ENCODE measurements at regions not wholly inside any gene's neighbourhood (a gene's known extent, or its start where the extent isn't known, plus 50 kb on each side); places are given as distances from the start of the nearest gene placed in this dataset.

GRCh38 chr6:92608751-92609150, 810.6 kb downstream of the EPHA7 start:
- no peak overlapping the region for H3K27ac ChIP-seq (ENCODE audit: low read length)
- no peaks in the 10 kb centered on the region for H3K27me3 ChIP-seq (ENCODE audit: control insufficient read depth, insufficient read depth, low read length)
- H3K4me3 ChIP-seq (ENCODE audit: low read length) = no peak overlapping the region
- no peaks in the 10 kb centered on the region for H3K36me3 ChIP-seq (ENCODE audit: control insufficient read depth, insufficient read depth, low read length)
- no peak for DNase-seq (ENCODE audit: low read depth, low spot score)
- no peaks in the 10 kb centered on the region for H3K9me3 ChIP-seq (ENCODE audit: control insufficient read depth, insufficient read depth, low read length)
- no CpG with 5 or more reads among the region's 5 CpGs for WGBS (ENCODE audit: insufficient coverage, insufficient read length)
- H3K4me1 ChIP-seq (ENCODE audit: control insufficient read depth, insufficient read depth, low read length) = no peaks in the 10 kb centered on the region

DNA sequence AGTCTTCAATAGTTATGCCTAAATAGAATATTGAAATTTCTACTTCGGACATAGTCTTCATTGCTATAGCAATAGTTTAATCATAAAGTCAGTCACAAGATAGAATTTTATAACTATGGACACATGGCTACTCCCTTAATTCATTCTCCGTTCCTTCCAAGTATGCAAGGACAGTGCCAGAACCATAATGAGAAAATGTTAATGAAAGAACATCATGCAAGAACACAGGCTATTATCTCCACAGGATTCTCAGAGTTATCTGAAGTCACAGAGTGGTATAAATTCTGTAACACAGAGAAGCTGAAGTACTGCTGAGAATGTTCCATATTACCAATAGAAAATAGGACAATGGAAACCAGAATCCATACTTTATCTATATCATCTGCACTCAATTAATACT, 826.2 kb downstream of the EPHA7 start:
- DNase-seq (ENCODE audit: low read depth, low spot score) = no peak
- Histone ChIP-seq H3K27me3 (ENCODE audit: control insufficient read depth, insufficient read depth, low read length) (no peaks in the 10 kb centered on the region), H3K9me3 (ENCODE audit: control insufficient read depth, insufficient read depth, low read length) (no peaks in the 10 kb centered on the region), H3K36me3 (ENCODE audit: control insufficient read depth, insufficient read depth, low read length) (no peaks in the 10 kb centered on the region), H3K4me3 (ENCODE audit: low read length) (no peak overlapping the region), H3K27ac (ENCODE audit: low read length) (no peak overlapping the region), H3K4me1 (ENCODE audit: control insufficient read depth, insufficient read depth, low read length) (no peaks in the 10 kb centered on the region)
- no CpG with 5 or more reads among the region's 2 CpGs for WGBS (ENCODE audit: insufficient coverage, insufficient read length)

DNA sequence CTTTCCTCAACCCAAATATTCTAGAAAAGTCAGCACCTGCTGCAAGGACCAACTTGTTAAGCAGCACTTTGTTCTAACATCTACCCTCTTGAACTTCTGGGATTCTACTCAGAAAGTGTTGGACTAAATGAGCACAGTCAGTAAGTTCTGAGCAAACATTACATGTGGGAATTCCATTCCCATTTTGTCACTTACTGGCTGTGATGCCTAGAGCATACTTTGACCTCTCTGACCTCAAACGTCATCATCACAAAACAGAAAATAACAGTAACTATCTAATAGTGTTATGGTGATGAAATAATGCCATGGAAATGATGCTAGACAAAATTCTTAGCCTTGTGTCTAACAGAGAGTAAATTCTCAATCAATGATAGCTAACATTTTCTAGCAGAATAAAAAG, 829.4 kb downstream of the EPHA7 start:
- no peaks in the 10 kb centered on the region for H3K36me3 ChIP-seq (ENCODE audit: control insufficient read depth, insufficient read depth, low read length)
- no peaks in the 10 kb centered on the region for H3K4me1 ChIP-seq (ENCODE audit: control insufficient read depth, insufficient read depth, low read length)
- no peaks in the 10 kb centered on the region for H3K27me3 ChIP-seq (ENCODE audit: control insufficient read depth, insufficient read depth, low read length)
- no peaks in the 10 kb centered on the region for H3K9me3 ChIP-seq (ENCODE audit: control insufficient read depth, insufficient read depth, low read length)
- no peak overlapping the region for H3K27ac ChIP-seq (ENCODE audit: low read length)
- WGBS (ENCODE audit: insufficient coverage, insufficient read length) = no CpG with 5 or more reads among the region's 1 CpG
- no peak overlapping the region for H3K4me3 ChIP-seq (ENCODE audit: low read length)
- no peak for DNase-seq (ENCODE audit: low read depth, low spot score)

DNA sequence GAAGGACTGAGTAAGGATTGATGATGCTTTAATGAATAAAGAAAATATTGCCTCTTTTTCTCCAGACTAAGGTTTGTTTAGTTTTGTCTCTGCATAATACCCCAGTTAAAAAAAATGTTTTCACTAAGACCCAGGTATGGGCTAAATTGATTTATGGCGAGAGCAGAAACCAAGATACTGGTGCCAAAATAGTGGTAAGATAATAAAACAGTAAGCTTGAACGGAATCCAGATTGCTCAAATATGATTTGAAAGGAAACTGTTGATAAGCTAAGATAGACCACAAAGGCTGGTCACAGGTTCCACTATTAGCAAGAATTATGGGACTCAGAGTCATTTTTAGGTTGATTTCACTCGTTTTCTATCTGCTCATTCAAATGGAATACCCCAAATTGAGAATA, 831.2 kb downstream of the EPHA7 start:
- no peak overlapping the region for H3K4me3 ChIP-seq (ENCODE audit: low read length)
- H3K9me3 ChIP-seq (ENCODE audit: control insufficient read depth, insufficient read depth, low read length) = no peaks in the 10 kb centered on the region
- H3K36me3 ChIP-seq (ENCODE audit: control insufficient read depth, insufficient read depth, low read length) = no peaks in the 10 kb centered on the region
- no peaks in the 10 kb centered on the region for H3K27me3 ChIP-seq (ENCODE audit: control insufficient read depth, insufficient read depth, low read length)
- no peak overlapping the region for H3K27ac ChIP-seq (ENCODE audit: low read length)
- WGBS (ENCODE audit: insufficient coverage, insufficient read length) = no CpG with 5 or more reads among the region's 3 CpGs
- DNase-seq (ENCODE audit: low read depth, low spot score) = no peak
- H3K4me1 ChIP-seq (ENCODE audit: control insufficient read depth, insufficient read depth, low read length) = no peaks in the 10 kb centered on the region

DNA sequence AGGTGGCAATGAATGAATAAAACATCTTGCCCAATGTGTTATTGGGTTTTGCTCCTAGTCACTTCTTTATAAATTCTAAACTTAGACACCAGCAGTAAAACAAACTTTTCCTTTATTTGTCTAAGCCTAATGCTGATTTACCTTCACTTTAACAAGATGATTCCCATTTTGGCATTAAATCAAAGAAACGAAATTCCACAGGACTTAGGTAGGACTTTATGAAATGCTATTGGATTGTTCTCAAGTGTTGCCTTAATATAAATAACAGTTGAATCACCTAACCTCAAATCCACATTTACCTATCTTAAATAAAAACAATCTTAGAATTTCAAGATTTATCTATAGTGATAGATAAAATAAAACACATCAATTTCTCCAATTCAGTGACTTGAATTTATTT, 831.8 kb downstream of the EPHA7 start:
- no CpG with 5 or more reads among the region's 1 CpG for WGBS (ENCODE audit: insufficient coverage, insufficient read length)
- Histone ChIP-seq H3K9me3 (ENCODE audit: control insufficient read depth, insufficient read depth, low read length) (no peaks in the 10 kb centered on the region), H3K4me3 (ENCODE audit: low read length) (no peak overlapping the region), H3K36me3 (ENCODE audit: control insufficient read depth, insufficient read depth, low read length) (no peaks in the 10 kb centered on the region), H3K27me3 (ENCODE audit: control insufficient read depth, insufficient read depth, low read length) (no peaks in the 10 kb centered on the region), H3K27ac (ENCODE audit: low read length) (no peak overlapping the region), H3K4me1 (ENCODE audit: control insufficient read depth, insufficient read depth, low read length) (no peaks in the 10 kb centered on the region)
- no peak for DNase-seq (ENCODE audit: low read depth, low spot score)

DNA sequence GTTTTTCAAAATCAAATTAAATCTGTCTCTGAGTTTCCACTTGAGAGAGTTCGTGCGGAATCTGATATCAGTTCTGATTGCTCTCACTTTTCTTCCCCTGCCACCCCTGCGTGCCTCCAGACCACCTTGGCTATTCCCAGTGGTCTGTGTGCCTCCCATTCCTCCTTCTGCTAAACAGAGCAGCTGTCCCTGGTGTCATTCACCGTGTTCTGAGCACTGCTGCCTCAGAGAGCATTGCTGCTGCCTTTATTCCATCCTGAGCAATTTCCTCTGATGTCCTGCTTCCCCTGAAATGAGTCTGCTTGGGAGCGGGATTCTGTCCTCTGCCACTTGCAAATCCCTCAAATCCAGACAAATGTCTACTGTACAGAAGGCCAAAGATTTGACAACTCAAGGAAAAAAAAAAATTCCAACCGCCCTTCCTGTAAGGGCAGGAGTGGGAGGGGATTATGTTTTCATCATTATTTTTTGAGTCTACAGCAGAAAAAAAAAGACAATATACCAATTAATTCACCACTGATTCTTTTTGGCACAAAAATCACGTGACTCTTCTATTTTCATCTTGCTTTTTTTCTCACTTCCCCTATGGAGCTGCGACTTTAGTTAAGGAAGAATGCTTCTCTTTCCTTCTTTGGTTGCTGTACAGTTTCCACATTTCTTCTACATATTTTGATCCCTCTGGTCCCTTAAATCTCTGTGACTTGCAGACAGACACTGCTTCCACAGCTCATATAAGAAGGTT, 833.0 kb downstream of the EPHA7 start:
- no CpG with 5 or more reads among the region's 8 CpGs for WGBS (ENCODE audit: insufficient coverage, insufficient read length)
- H3K27ac ChIP-seq (ENCODE audit: low read length) = no peak overlapping the region
- H3K4me3 ChIP-seq (ENCODE audit: low read length) = no peak overlapping the region
- DNase-seq (ENCODE audit: low read depth, low spot score) = no peak
- H3K36me3 ChIP-seq (ENCODE audit: control insufficient read depth, insufficient read depth, low read length) = no peaks in the 10 kb centered on the region
- no peaks in the 10 kb centered on the region for H3K4me1 ChIP-seq (ENCODE audit: control insufficient read depth, insufficient read depth, low read length)
- H3K9me3 ChIP-seq (ENCODE audit: control insufficient read depth, insufficient read depth, low read length) = no peaks in the 10 kb centered on the region
- H3K27me3 ChIP-seq (ENCODE audit: control insufficient read depth, insufficient read depth, low read length) = no peaks in the 10 kb centered on the region

GRCh38 chr6:92582211-92582610, 837.1 kb downstream of the EPHA7 start:
- Histone ChIP-seq H3K4me1 (ENCODE audit: control insufficient read depth, insufficient read depth, low read length) (no peaks in the 10 kb centered on the region), H3K27ac (ENCODE audit: low read length) (no peak overlapping the region), H3K36me3 (ENCODE audit: control insufficient read depth, insufficient read depth, low read length) (no peaks in the 10 kb centered on the region), H3K27me3 (ENCODE audit: control insufficient read depth, insufficient read depth, low read length) (no peaks in the 10 kb centered on the region), H3K4me3 (ENCODE audit: low read length) (no peak overlapping the region), H3K9me3 (ENCODE audit: control insufficient read depth, insufficient read depth, low read length) (no peaks in the 10 kb centered on the region)
- WGBS (ENCODE audit: insufficient coverage, insufficient read length) = no CpG with 5 or more reads among the region's 1 CpG
- DNase-seq (ENCODE audit: low read depth, low spot score) = no peak

GRCh38 chr6:92577077-92577719, 842.2 kb downstream of the EPHA7 start:
- H3K27me3 ChIP-seq (ENCODE audit: control insufficient read depth, insufficient read depth, low read length) = no peaks in the 10 kb centered on the region
- WGBS (ENCODE audit: insufficient coverage, insufficient read length) = no CpG with 5 or more reads among the region's 2 CpGs
- H3K27ac ChIP-seq (ENCODE audit: low read length) = no peak overlapping the region
- no peak overlapping the region for H3K4me3 ChIP-seq (ENCODE audit: low read length)
- no peaks in the 10 kb centered on the region for H3K36me3 ChIP-seq (ENCODE audit: control insufficient read depth, insufficient read depth, low read length)
- no peaks in the 10 kb centered on the region for H3K9me3 ChIP-seq (ENCODE audit: control insufficient read depth, insufficient read depth, low read length)
- DNase-seq (ENCODE audit: low read depth, low spot score) = peak; percentile 4
- H3K4me1 ChIP-seq (ENCODE audit: control insufficient read depth, insufficient read depth, low read length) = no peaks in the 10 kb centered on the region

GRCh38 chr6:92568541-92568940, 850.8 kb downstream of the EPHA7 start:
- no peaks in the 10 kb centered on the region for H3K4me1 ChIP-seq (ENCODE audit: control insufficient read depth, insufficient read depth, low read length)
- no peaks in the 10 kb centered on the region for H3K36me3 ChIP-seq (ENCODE audit: control insufficient read depth, insufficient read depth, low read length)
- no peaks in the 10 kb centered on the region for H3K9me3 ChIP-seq (ENCODE audit: control insufficient read depth, insufficient read depth, low read length)
- no peak for DNase-seq (ENCODE audit: low read depth, low spot score)
- H3K27ac ChIP-seq (ENCODE audit: low read length) = no peak overlapping the region
- no peak overlapping the region for H3K4me3 ChIP-seq (ENCODE audit: low read length)
- no CpG with 5 or more reads among the region's 1 CpG for WGBS (ENCODE audit: insufficient coverage, insufficient read length)
- H3K27me3 ChIP-seq (ENCODE audit: control insufficient read depth, insufficient read depth, low read length) = no peaks in the 10 kb centered on the region

DNA sequence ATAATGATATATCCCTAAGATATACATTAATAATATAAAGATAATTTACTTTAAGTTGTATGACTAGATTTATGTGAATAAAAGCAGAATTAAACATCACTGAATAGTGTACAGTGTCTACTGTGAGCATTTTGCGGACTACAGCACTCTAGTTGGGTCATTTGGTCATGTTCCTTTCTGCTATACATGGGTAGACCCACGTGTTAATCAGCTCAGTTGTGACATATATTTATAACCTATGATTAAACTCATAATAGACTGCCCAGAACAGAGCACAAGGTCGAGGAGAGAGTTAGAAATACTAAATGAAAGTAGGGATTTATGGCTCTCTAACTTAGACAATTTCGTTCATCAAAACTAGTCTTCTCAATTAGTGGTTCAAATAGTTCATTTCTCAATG, 852.7 kb downstream of the EPHA7 start:
- Histone ChIP-seq H3K27ac (ENCODE audit: low read length) (no peak overlapping the region), H3K36me3 (ENCODE audit: control insufficient read depth, insufficient read depth, low read length) (no peaks in the 10 kb centered on the region), H3K27me3 (ENCODE audit: control insufficient read depth, insufficient read depth, low read length) (no peaks in the 10 kb centered on the region), H3K4me3 (ENCODE audit: low read length) (no peak overlapping the region), H3K9me3 (ENCODE audit: control insufficient read depth, insufficient read depth, low read length) (no peaks in the 10 kb centered on the region), H3K4me1 (ENCODE audit: control insufficient read depth, insufficient read depth, low read length) (no peaks in the 10 kb centered on the region)
- no peak for DNase-seq (ENCODE audit: low read depth, low spot score)
- no CpG with 5 or more reads among the region's 4 CpGs for WGBS (ENCODE audit: insufficient coverage, insufficient read length)

- Histone ChIP-seq H3K27ac (ENCODE audit: low read length) (no peak overlapping the region), H3K36me3 (ENCODE audit: control insufficient read depth, insufficient read depth, low read length) (no peaks in the 10 kb centered on the region), H3K4me1 (ENCODE audit: control insufficient read depth, insufficient read depth, low read length) (no peaks in the 10 kb centered on the region), H3K9me3 (ENCODE audit: control insufficient read depth, insufficient read depth, low read length) (no peaks in the 10 kb centered on the region), H3K4me3 (ENCODE audit: low read length) (no peak overlapping the region), H3K27me3 (ENCODE audit: control insufficient read depth, insufficient read depth, low read length) (no peaks in the 10 kb centered on the region)
- DNase-seq (ENCODE audit: low read depth, low spot score) = no peak
- no CpG with 5 or more reads among the region's 3 CpGs for WGBS (ENCODE audit: insufficient coverage, insufficient read length)
Measured at GRCh38 chr6:92564376-92564775, 855.0 kb downstream of the EPHA7 start.

Measured in iPS DF 6.9 (cell line).